Body of pancreas (tissue), 4 donors: ENCODE measurements at regions not wholly inside any gene's neighbourhood (a gene's known extent, or its start where the extent isn't known, plus 50 kb on each side); places are given as distances from the start of the nearest gene placed in this dataset.

Experiments
- ATAC-seq: fragments of 150-250 bp; one replicate; pipeline ENCODE4 v1.9.1; 2016
- DNase-seq, 4 donors: peaks; one replicate each; pipeline ENCODE4 v3.0.0-alpha.2; 2019
- H3K27ac ChIP-seq, 4 donors: fragments of 200-600 bp; sonication (generic); 1 replicate in 3 of 4; 2 replicates in 1 of 4; pipeline versions ENCODE4 v1.5.1 to v1.6.1; 2016 to 2019; ENCODE audit warnings: mild to moderate bottlenecking in 1 of 4, mixed read lengths in 1 of 4, moderate library complexity in 1 of 4
- H3K27me3 ChIP-seq, 2 donors: fragments of 200-600 bp; sonication (generic); one replicate each; pipeline ENCODE4 v1.6.0; 2016; ENCODE audit warnings: mild to moderate bottlenecking in 1 of 2
- H3K36me3 ChIP-seq, 2 donors: fragments of 200-600 bp; sonication (generic); replicated peaks in 1 of 2; 2 replicates each; pipeline ENCODE4 v1.5.1; 2016; ENCODE audit warnings: low read depth in 2 of 2; ENCODE audit not compliant: insufficient read depth in 1 of 2
- H3K4me1 ChIP-seq: fragments of 200-600 bp; sonication (generic); one replicate; pipeline ENCODE4 v1.6.0; 2016
- H3K4me3 ChIP-seq, 2 donors: fragments of 200-600 bp; sonication (generic); 1 replicate in 1 of 2; 2 replicates in 1 of 2; pipeline ENCODE4 v1.5.1; 2016 to 2019
- H3K9me3 ChIP-seq, 3 donors: fragments of 200-600 bp; sonication (generic); 1 replicate in 2 of 3; 2 replicates in 1 of 3; pipeline ENCODE4 v1.5.1; 2016
- POLR2A ChIP-seq, 3 donors: fragments of 450-650 bp; IDR thresholded peaks; one replicate each; pipeline ENCODE4 v1.6.1; 2016; ENCODE audit warnings: antibody characterized with exemption in 3 of 3, mild to moderate bottlenecking in 2 of 3
- WGBS, 2 donors: methylation state at CpG; one replicate each; pipeline ENCODE4 v1.1.5; 2017; 5-methylcytosine and 5-hydroxymethylcytosine counted together
- intact Hi-C: fragments of 100-400 bp; cut with DNase I; formaldehyde crosslinking; loops from one replicate; pipeline ENCODE4 v1.15.1; 2023
- TF ChIP-seq, protein P1 (sequence below), 7 experiments: fragments of 450-650 bp in 4 of 7; fragments of 200-600 bp in 3 of 7; sonication (generic) in 3 of 7; IDR thresholded peaks; one replicate each; pipeline ENCODE4 v1.5.1; 2016 to 2019; ENCODE audit warnings: antibody characterized with exemption in 7 of 7

DNA sequence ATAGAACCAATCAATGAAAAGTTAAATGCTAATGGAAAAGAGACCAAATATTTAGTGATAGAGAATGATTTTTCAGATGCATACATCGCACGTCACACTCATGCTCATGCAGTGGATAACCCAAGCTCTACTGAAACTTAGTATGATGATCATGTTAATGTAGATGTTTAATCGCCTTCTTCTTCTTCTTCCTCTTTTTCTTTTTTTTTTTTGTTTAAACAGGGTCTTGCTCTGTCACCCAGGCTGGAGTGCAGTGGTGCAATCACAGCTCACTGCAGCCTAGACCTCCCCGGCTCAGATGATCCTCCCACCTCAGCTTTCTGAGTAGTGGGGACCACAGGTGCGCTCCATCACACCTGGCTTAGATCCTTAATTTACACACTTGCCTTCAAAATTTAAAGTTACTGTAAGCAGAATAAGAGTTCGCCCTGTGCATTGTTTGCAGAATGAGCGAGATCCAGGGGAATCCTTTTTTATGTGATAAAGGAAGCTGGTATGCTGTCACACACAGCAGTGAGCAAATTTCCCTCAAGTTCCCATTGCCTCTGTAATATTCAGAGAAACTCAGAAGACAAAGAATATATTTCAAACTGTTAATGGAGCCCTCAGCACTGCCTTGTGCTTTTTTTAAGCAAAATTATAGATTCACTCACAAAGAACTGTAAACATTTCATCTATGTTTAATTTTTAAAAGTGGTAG lies 194.2 kb upstream of the SGK1 start:
- H3K27ac ChIP-seq: peak overlapping the region in 1 of 4 donors; percentile 44

DNA sequence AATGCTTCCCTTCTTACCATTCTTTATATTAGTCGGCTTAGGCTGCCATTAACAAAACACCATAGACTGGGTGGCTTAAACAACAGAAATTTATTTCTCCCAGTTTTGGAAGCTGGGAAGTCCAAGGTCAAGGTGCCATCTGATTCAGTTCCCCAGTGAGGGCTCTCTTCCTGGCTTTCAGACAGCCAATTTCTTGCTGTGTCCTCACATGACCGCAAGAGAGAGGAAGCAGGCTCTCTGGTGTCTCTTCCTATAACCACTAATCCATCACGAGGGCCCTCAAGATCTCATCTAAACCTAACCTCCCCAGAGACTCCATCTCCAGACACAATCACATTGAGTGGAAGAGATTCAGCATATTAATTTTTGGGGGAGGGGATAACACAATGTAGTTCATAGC lies 193.0 kb upstream of the SGK1 start:
- peaks cover 11% of the 10 kb centered on the region for H3K4me1 ChIP-seq
- intact Hi-C loops: no loop called here
- ATAC-seq (no peak), DNase-seq (peak in 1 of 4 donors; percentile 43)
- no peak overlapping the region for H3K27ac ChIP-seq
- no peaks in the 10 kb centered on the region for H3K9me3 ChIP-seq
- 61 to 97% methylated on average over 3 of the region's 3 CpGs for WGBS, 2 donors
- no peak for TF ChIP-seq POLR2A (IDR thresholded peaks at IDR 0.05)
- TF ChIP-seq, protein P1, sequence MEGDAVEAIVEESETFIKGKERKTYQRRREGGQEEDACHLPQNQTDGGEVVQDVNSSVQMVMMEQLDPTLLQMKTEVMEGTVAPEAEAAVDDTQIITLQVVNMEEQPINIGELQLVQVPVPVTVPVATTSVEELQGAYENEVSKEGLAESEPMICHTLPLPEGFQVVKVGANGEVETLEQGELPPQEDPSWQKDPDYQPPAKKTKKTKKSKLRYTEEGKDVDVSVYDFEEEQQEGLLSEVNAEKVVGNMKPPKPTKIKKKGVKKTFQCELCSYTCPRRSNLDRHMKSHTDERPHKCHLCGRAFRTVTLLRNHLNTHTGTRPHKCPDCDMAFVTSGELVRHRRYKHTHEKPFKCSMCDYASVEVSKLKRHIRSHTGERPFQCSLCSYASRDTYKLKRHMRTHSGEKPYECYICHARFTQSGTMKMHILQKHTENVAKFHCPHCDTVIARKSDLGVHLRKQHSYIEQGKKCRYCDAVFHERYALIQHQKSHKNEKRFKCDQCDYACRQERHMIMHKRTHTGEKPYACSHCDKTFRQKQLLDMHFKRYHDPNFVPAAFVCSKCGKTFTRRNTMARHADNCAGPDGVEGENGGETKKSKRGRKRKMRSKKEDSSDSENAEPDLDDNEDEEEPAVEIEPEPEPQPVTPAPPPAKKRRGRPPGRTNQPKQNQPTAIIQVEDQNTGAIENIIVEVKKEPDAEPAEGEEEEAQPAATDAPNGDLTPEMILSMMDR (IDR thresholded peaks at IDR 0.05): no peak
- H3K4me3 ChIP-seq: no peak overlapping the region
- no peaks in the 10 kb centered on the region for H3K27me3 ChIP-seq
- H3K36me3 ChIP-seq: no peaks in the 10 kb centered on the region

More for the DNA sequence above, 194.2 kb upstream of the SGK1 start:
- Histone ChIP-seq H3K27me3 (no peaks in the 10 kb centered on the region), H3K9me3 (no peaks in the 10 kb centered on the region), H3K4me1 (peaks cover 24% of the 10 kb centered on the region), H3K4me3 (no peak overlapping the region), H3K36me3 (no peaks in the 10 kb centered on the region)
- ATAC-seq (no peak), DNase-seq (no peak)
- TF ChIP-seq, protein P1 (IDR thresholded peaks at IDR 0.05): no peak
- TF ChIP-seq POLR2A (IDR thresholded peaks at IDR 0.05): no peak
- WGBS, 2 donors: 83 to 91% methylated on average over 7 of the region's 7 CpGs
- intact Hi-C loops: no loop called here

- TF ChIP-seq POLR2A (IDR thresholded peaks at IDR 0.05): no peak
- TF ChIP-seq, protein P1 (IDR thresholded peaks at IDR 0.05): no peak
- no peak for ATAC-seq
- WGBS, 2 donors: 82 to 94% methylated on average over 4 of the region's 4 CpGs
- H3K9me3 ChIP-seq: no peaks in the 10 kb centered on the region
- H3K36me3 ChIP-seq: no peaks in the 10 kb centered on the region
- H3K4me1 ChIP-seq: peaks cover 10% of the 10 kb centered on the region
- no peak for DNase-seq
- H3K27me3 ChIP-seq: no peaks in the 10 kb centered on the region
- H3K27ac ChIP-seq: no peak overlapping the region
- no peak overlapping the region for H3K4me3 ChIP-seq
- intact Hi-C loops: no loop called here
These were observed 192.2 kb upstream of the SGK1 start for GRCh38 chr6:134510142-134510541.

GRCh38 chr6:134508862-134509498 lies 191.1 kb upstream of the SGK1 start:
- H3K27me3 ChIP-seq: no peaks in the 10 kb centered on the region
- ATAC-seq (no peak), DNase-seq (no peak)
- no peak overlapping the region for H3K4me3 ChIP-seq
- H3K9me3 ChIP-seq: no peaks in the 10 kb centered on the region
- intact Hi-C loops: no loop called here
- WGBS, 2 donors: 95 to 96% methylated on average over 7 of the region's 7 CpGs
- no peaks in the 10 kb centered on the region for H3K36me3 ChIP-seq
- TF ChIP-seq, protein P1 (IDR thresholded peaks at IDR 0.05): no peak
- TF ChIP-seq POLR2A (IDR thresholded peaks at IDR 0.05): no peak
- no peak overlapping the region for H3K27ac ChIP-seq
- peaks cover 10% of the 10 kb centered on the region for H3K4me1 ChIP-seq
